HG03103 (cell line): ENCODE measurements at regions not wholly inside any gene's neighbourhood (a gene's known extent, or its start where the extent isn't known, plus 50 kb on each side); places are given as distances from the start of the nearest gene placed in this dataset.
"Not testable (repeated sequence)": the region's sequence is repeated elsewhere in the genome, so short reads cannot be mapped to it uniquely, and the experiment has no call there.

Source experiments
- ATAC-seq: cut with Tn5 transposase; IDR thresholded peaks from one replicate; pipeline ENCODE4 v1.9.1; 2021; ENCODE audit warnings: low read depth; ENCODE audit not compliant: unreplicated experiment

GRCh38 chr10:33492701-33493345 is 158.4 kb upstream of the NRP1 start:
- ATAC-seq: no peak

- no peak for ATAC-seq
These were observed 155.2 kb upstream of the NRP1 start for GRCh38 chr10:33489501-33490176.

GRCh38 chr10:33487014-33487776 is 152.7 kb upstream of the NRP1 start:
- ATAC-seq: no peak

- ATAC-seq: no peak
These were observed 150.8 kb upstream of the NRP1 start for GRCh38 chr10:33485276-33485675.

GRCh38 chr10:33484787-33485186 is 150.3 kb upstream of the NRP1 start:
- ATAC-seq: no peak

GRCh38 chr10:33483816-33484190 is 149.3 kb upstream of the NRP1 start:
- ATAC-seq: no peak

GRCh38 chr10:33483124-33483815 is 148.8 kb upstream of the NRP1 start:
- ATAC-seq: no peak

- no peak for ATAC-seq
These were observed 148.0 kb upstream of the NRP1 start for GRCh38 chr10:33482486-33482885.

GRCh38 chr10:33481184-33481583 is 146.7 kb upstream of the NRP1 start:
- no peak for ATAC-seq

GRCh38 chr10:33480417-33480816 is 145.9 kb upstream of the NRP1 start:
- not testable (repeated sequence) for ATAC-seq

- no peak for ATAC-seq
These were observed 144.2 kb upstream of the NRP1 start for GRCh38 chr10:33478675-33479125.

GRCh38 chr10:33478089-33478674 is 143.7 kb upstream of the NRP1 start:
- no peak for ATAC-seq

GRCh38 chr10:33477291-33478088 is 143.0 kb upstream of the NRP1 start:
- ATAC-seq: no peak

GRCh38 chr10:33476757-33477273 is 142.3 kb upstream of the NRP1 start:
- ATAC-seq: no peak

- no peak for ATAC-seq
These were observed 139.2 kb upstream of the NRP1 start for GRCh38 chr10:33473688-33474087.

- not testable (repeated sequence) for ATAC-seq
These were observed 133.5 kb upstream of the NRP1 start for GRCh38 chr10:33468006-33468405.

GRCh38 chr10:33465747-33466146 is 131.3 kb upstream of the NRP1 start:
- ATAC-seq: no peak

GRCh38 chr10:33463011-33463410 is 128.5 kb upstream of the NRP1 start:
- ATAC-seq: no peak

GRCh38 chr10:33461295-33461640 is 126.8 kb upstream of the NRP1 start:
- ATAC-seq: no peak
